ENCODE measurements at regions not wholly inside any gene's neighbourhood (a gene's known extent, or its start where the extent isn't known, plus 50 kb on each side); places are given as distances from the start of the nearest gene placed in this dataset.
A peak's percentile ranks its signal among the peaks of the same experiment; 100 is the strongest.
"Not testable (repeated sequence)": the region's sequence is repeated elsewhere in the genome, so short reads cannot be mapped to it uniquely, and the experiment has no call there.

DNA sequence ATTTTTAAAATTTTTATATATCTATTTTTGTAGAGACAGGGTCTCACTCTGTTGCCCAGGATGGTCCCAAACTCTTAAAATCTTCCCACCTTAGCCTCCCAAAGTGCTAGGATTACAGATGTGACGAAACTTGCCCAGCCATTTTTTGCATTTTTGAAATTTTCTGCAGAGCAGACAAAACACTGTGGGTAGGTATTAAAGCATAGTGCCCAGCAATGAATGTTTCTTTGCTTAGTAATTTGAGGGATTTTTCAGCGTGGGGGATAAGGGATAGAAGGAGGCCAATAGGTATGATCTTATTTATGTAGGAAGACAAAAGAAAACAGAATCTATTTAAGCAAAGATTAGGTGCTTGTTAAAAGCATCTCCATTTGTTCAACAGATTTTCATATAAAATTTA, 446.8 kb upstream of the DPH6 start:
- DNase-seq (ENCODE audit: low spot score): no peak

DNA sequence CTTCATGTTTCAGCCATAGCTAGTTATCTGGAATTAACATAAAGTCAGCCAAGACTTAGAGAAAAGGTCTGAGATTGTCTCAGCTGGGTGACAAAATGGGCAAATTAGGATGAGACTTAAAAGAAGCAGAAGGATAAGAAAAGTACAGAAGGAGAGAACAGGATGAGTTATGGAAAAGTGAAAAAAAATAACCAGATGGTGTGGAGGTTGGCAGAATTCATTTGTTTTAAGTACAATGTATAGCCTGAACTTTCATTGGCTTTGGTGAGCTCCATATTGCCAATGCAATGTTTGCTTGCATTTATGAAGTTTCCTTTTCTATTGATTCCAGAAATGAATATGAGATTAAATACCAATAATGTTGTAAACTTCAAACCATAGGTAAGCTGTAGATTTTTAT, 447.2 kb upstream of the DPH6 start:
- no peak for DNase-seq (ENCODE audit: low spot score)

- no peak for DNase-seq (ENCODE audit: low spot score)
Measured at GRCh38 chr15:35994876-35995275, 448.9 kb upstream of the DPH6 start.

DNA sequence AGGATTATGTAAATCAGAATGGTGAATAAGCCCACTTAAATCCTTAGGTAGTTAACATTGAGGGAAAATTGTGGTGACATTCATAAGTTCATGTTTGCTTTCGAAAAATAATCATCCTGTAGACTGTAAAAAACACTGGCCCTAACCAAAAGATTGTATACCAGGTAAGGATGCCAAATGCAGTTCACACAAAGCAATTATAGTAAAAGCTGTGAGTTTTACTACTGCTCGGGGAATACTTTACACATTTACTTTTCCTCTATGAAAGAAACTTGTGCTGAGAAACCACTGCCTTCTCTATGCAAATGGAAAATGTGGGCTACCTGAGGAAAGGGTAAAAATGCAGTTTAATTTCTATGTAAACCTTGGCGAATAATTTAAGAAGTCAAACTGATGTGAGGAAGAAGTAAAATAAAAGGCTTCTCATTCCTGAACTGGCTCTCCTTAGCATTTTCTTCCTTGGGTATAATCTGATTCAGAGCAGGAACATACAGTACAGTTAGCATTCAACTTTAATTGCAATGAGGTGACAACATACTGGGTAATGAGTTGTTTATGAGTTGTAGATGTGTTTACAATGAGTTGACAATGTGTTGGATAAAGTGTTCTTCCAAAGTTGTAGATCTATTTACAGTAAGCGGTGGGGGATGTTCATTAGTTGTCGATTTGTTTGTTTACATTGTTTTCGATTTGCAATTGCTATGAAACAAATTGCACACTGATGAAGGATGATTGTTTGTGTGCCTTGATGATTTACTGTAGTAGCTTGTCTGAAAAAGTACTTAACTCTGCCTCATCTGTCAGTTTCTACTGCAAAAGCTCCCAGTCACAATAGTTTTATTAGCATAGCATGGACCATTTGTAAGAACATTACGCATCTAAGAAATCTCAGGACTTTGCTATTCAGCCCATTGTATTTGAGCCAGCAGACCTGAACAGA, 453.0 kb upstream of the DPH6 start:
- no peak for DNase-seq (ENCODE audit: low spot score)

GRCh38 chr15:36004891-36005490, 459.0 kb upstream of the DPH6 start:
- no peak for DNase-seq (ENCODE audit: low spot score)

DNA sequence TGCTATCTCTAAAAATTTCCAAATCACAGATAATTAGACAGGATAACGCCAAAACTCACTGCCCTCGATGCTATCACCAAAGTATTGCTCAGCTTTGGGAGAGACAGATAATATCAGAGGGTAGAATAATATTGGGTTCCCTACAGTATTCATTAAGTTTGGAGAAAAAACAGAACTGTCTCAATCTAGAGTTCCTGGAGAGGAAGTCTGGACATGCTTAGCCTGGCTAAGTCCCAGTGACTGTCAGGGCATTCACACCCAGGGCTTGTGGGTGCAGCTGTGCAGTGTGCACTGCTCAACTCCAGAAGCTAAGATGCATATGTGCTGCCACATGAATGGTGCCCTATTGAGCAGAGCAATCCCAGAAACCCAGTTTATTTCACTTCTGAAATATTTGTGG, 459.6 kb upstream of the DPH6 start:
- no peak for DNase-seq (ENCODE audit: low spot score)

DNA sequence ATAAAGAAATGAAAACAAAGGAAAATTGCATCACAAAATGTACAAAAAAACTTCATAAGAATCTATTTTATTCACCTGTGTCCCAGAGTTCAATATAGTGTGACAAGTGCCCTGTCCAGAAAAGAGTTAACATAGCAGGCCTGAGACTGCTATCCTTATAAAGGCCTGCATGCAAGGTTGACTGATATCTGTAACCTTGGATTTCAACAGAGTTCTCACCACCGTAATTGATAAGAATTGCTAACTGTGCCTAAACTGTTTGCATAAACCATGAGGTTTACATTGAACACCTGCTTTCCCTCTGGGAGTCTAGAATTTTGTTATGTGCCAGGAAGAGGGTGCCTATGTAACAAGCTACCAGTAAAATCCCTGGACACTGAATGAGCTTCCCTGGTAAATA, 461.7 kb upstream of the DPH6 start:
- no peak for DNase-seq (ENCODE audit: low spot score)

DNA sequence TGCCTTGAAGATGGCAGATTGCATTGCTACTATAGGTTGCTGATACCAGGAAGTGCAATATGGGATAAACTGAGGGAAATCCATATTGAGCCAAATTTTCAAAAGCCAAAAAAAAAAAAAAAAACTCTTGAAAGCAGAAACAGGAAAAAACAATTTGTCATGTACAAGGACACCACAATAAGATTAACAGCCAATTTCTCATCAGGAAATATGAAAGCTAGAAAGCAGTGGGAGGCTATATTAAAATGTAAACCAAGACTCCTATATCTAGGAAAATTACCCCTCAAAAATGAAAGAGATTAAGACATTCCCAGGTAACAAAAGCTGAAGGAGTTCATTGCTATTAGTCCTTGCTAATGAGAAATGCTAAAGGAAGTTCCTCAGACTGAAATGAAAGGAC, 462.8 kb upstream of the DPH6 start:
- DNase-seq (ENCODE audit: low spot score): no peak

GRCh38 chr15:36024031-36024688, 478.2 kb upstream of the DPH6 start:
- no peak for DNase-seq (ENCODE audit: low spot score)

- no peak for DNase-seq (ENCODE audit: low spot score)
Measured at GRCh38 chr15:36026627-36027283, 480.8 kb upstream of the DPH6 start.

GRCh38 chr15:36029606-36030210, 483.7 kb upstream of the DPH6 start:
- peak; percentile 17 for DNase-seq (ENCODE audit: low spot score)

DNA sequence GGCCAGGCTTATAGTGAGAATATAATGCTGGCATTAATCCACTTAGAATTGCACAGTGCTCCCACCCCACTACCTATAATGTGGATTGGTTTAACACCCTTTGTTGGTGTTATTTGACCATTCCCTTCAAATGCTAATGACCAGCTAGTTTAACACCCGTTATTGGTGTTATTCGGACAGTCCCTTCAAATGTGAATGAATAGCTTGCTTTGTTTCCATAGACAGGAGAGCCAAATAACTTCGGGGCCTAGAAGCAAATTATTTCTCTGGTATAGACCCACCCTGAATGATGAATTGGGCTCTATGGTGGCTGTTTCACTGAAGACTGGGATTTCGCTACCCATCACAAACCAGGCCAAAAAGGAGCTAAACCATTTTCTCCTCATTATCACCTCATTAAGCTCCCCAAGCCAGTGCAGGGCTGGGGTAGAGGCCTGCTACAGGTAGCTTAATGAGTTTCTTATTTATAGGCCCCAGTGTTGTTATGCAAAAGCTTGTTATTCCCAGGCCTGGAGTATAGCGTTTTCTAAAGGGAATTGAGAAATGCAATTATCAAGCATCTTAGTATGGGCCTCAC, 494.1 kb upstream of the DPH6 start:
- no peak for DNase-seq (ENCODE audit: low spot score)

DNA sequence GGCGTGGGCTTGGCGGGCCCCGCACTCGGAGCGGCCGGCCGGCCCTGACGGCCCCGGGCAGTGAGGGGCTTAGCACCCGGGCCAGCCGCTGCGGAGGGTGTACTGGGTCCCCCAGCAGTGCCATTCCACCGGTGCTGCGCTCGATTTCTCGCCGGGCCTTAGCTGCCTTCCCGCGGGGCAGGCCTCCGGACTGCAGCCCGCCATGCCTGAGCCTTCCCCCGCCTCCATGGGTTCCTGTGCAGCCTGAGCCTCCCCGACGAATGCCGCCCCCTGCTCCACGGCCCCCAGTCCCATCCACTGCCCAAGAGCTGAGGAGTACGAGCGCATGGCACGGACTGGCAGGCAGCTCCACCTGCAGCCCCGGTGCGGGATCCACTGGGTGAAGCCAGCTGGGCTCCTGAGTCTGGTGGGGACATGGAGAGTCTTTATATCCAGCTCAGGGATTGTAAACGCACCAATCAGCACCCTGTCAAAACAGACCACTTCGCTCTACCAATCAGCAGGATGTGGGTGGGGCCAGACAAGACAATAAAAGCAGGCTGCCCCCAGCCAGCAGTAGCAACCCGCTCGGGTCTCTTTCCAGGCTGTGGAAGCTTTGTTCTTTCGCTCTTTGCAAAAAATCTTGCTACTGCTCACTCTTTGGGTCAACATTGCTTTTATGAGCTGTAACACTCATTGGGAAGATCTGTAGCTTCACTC, 501.2 kb upstream of the DPH6 start:
- not testable (repeated sequence) for DNase-seq (ENCODE audit: low spot score)

DNA sequence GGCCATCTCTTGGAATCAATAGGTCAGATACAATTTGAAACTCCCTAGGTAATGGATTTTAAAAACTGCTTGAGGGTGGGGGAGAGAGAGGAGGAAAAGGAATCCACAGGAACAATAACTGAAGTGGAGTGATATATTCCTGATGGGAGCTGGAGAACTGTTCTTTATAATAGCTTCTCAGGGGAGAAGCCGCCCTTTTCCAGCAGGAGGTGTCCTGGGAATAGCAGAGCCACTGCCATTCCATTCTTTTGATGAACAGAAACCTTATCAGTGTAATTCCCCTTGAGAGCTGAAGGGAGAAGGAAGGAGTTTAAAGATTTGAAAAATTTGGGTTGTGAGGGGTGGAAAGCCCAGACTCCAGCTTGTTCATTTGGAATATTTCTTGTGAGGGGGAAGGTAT, 504.9 kb upstream of the DPH6 start:
- DNase-seq (ENCODE audit: low spot score): no peak

DNA sequence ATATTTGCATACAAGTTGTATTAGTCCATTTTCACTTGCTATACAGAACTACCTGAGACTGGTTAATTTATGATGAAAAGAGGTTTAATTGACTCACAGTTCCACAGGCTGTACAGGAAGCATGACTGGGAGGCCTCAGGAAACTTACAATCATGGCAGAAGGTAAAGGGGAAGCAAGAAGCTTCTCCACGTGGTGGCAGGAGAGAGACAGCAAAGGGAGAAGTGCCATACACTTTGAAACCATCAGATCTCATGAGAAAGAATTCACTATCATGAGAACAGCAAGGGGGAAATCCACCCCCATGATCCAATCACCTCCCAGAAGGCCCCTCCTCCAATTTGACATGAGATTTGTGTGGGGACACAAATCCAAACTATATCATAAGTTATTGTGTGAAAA, 506.7 kb upstream of the DPH6 start:
- not testable (repeated sequence) for DNase-seq (ENCODE audit: low spot score)

GRCh38 chr15:36053746-36054145, 507.8 kb upstream of the DPH6 start:
- DNase-seq (ENCODE audit: low spot score): no peak

- DNase-seq (ENCODE audit: low spot score): no peak
Measured at GRCh38 chr15:36059596-36059995, 513.6 kb upstream of the DPH6 start.

- DNase-seq (ENCODE audit: low spot score): no peak
Measured at GRCh38 chr15:36062357-36062756, 516.4 kb upstream of the DPH6 start.

GRCh38 chr15:36066757-36067156, 512.7 kb upstream of the CDIN1 start:
- no peak for DNase-seq (ENCODE audit: low spot score)

DNA sequence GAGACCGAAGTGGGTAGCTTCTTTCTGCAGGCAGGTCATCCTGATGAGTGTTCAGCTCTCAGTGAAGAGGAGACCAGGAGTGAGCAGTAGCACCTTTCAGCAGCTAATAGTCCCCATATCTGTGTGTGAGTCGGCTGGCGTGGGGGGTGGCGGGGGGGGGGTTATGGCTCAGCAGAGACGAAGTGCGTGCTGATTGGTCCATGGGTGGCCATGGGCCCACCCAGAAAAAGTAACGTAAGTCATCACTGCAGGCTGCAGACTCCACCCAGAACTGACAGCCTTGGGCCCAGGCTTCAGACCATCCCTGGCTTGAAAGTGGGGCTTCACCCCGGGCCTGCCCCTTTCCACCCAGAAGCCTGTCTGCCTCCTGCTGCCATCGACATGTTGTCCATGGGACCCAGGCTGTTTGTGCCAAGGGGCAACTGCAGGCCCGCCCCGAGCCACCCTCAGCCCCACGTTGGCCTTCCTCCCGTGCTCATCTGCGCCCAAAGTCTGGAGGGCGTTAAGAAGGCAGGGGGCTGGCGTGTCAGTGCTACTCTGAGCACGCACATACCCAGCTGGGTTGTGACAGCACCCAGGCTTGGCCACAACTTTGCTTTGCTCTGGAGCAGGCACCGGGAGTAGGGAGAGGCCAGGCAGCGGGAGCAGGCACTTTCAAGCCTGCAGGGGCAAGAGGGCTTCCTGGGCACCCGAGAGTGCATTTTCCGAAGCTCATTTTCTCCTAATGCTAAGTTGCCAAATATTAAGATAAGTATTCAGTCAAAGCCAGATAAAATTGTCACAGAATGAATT, 511.7 kb upstream of the CDIN1 start:
- no peak for DNase-seq (ENCODE audit: low spot score)

All from AG20443 (cell line).